ENCODE measurements at regions not wholly inside any gene's neighbourhood (a gene's known extent, or its start where the extent isn't known, plus 50 kb on each side); places are given as distances from the start of the nearest gene placed in this dataset.

DNA sequence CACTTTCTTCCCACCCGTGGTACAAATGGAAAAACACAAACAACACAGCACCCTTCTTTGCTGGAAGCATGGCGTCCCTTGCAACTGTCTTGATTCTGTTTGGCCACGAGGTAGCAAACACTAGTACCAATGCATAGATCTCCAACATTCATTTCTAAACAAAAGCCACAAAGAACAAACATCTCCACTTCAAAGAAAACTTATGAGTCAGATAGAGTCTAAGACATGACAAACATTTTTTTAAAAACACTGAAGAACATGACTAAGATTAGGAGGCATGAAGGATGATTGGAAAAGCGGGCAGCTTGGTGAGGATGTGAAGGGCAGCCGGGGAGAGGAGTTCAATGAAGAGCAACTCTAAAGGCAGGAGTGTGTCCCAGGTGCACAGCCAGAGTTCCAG is 197.6 kb upstream of the FAM9B start:
- TF ChIP-seq, protein P1, sequence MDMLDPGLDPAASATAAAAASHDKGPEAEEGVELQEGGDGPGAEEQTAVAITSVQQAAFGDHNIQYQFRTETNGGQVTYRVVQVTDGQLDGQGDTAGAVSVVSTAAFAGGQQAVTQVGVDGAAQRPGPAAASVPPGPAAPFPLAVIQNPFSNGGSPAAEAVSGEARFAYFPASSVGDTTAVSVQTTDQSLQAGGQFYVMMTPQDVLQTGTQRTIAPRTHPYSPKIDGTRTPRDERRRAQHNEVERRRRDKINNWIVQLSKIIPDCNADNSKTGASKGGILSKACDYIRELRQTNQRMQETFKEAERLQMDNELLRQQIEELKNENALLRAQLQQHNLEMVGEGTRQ (IDR thresholded peaks at IDR 0.05; ENCODE audit: low read depth, low read length), result no peak
- TF ChIP-seq POLR2A (IDR thresholded peaks at IDR 0.05; ENCODE audit: low read depth, low read length) (no peak), CTCF (conservative IDR thresholded peaks at IDR 0.05; ENCODE audit: low read depth, low read length) (no peak), MAFK (IDR thresholded peaks at IDR 0.05; ENCODE audit: low read depth, low read length) (no peak)

All from IMR-90 (cell line).